IMR-90 (cell line): ENCODE measurements at regions not wholly inside any gene's neighbourhood (a gene's known extent, or its start where the extent isn't known, plus 50 kb on each side); places are given as distances from the start of the nearest gene placed in this dataset.

Experiments
- ATAC-seq: fragments of 200-7000 bp; cut with Tn5 transposase; 2 replicates; pipeline ENCODE4 v1.9.1; 2020; ENCODE audit warnings: low read depth, mild to moderate bottlenecking, moderate library complexity
- BruUV-seq: library from RNA; stranded (reverse); fragments of 400-500 nt; replicated peaks from 2 replicates; lab custom pipeline; 2021; lab: Mats Ljungman, UMichigan
- CTCF ChIA-PET: fragments of 300-600 bp; formaldehyde crosslinking; extraction: SDS; loops from one replicate; lab custom pipeline; 2021; ENCODE audit warnings: antibody characterized with exemption; lab: Yijun Ruan, JAX
- POLR2A ChIA-PET: fragments of 300-600 bp; sonication (Branson Sonifier 250); formaldehyde crosslinking; loops from one replicate; lab custom pipeline; 2022; ENCODE audit warnings: antibody characterized with exemption; ENCODE audit not compliant: unreplicated experiment; lab: Charles Lee
- DNase-seq: peaks from one replicate; pipeline ENCODE4 v3.0.0; 2013
- H2AFZ ChIP-seq: replicated peaks from 2 replicates; pipeline ENCODE3; 2013; ENCODE audit warnings: low read length, mild to moderate bottlenecking; ENCODE audit not compliant: poor library complexity
- H2AK5ac ChIP-seq: 2 replicates; pipeline ENCODE4 v1.6.1; 2013; ENCODE audit warnings: low read depth, low read length, inconsistent platforms
- H2AK9ac ChIP-seq: replicated peaks from 2 replicates; pipeline ENCODE3; 2013; ENCODE audit warnings: mild to moderate bottlenecking, low read depth, low read length, moderate library complexity; ENCODE audit not compliant: poor library complexity
- H2BK120ac ChIP-seq: 2 replicates; pipeline ENCODE4 v1.6.1; 2013; ENCODE audit warnings: low read depth, low read length, inconsistent platforms
- H2BK15ac ChIP-seq: 3 replicates; pipeline ENCODE4 v1.6.1; 2013; ENCODE audit warnings: low read depth, low read length, inconsistent platforms
- H2BK20ac ChIP-seq: 2 replicates; pipeline ENCODE4 v1.6.1; 2013; ENCODE audit warnings: low read depth, mild to moderate bottlenecking, inconsistent platforms, low read length, moderate library complexity
- H2BK5ac ChIP-seq: 2 replicates; pipeline ENCODE4 v1.6.1; 2013; ENCODE audit warnings: mild to moderate bottlenecking, low read depth, low read length, inconsistent platforms; ENCODE audit not compliant: poor library complexity, severe bottlenecking
- H3K14ac ChIP-seq: replicated peaks from 2 replicates; pipeline ENCODE4 v1.6.1; 2013; ENCODE audit warnings: low read depth, low read length, inconsistent platforms
- H3K18ac ChIP-seq: 2 replicates; pipeline ENCODE4 v1.6.1; 2013; ENCODE audit warnings: low read depth, low read length, control low read depth
- H3K23ac ChIP-seq: 2 replicates; pipeline ENCODE4 v1.6.1; 2013; ENCODE audit warnings: low read depth, low read length, inconsistent platforms
- H3K27ac ChIP-seq: 2 replicates; pipeline ENCODE4 v1.5.1; 2013; ENCODE audit warnings: mild to moderate bottlenecking, control low read depth, low read length; ENCODE audit not compliant: insufficient read depth
- H3K27me3 ChIP-seq: 2 replicates; pipeline ENCODE4 v1.6.1; 2013; ENCODE audit warnings: low read length; ENCODE audit not compliant: control insufficient read depth, insufficient read depth
- H3K36me3 ChIP-seq: 2 replicates; pipeline ENCODE4 v1.6.1; 2013; ENCODE audit warnings: low read length, mixed read lengths; ENCODE audit not compliant: control insufficient read depth, insufficient read depth
- H3K4ac ChIP-seq: 2 replicates; pipeline ENCODE4 v1.6.1; 2013; ENCODE audit warnings: low read depth, low read length, inconsistent platforms
- H3K4me1 ChIP-seq: 2 replicates; pipeline ENCODE4 v1.6.1; 2013; ENCODE audit warnings: low read length, mixed read lengths; ENCODE audit not compliant: control insufficient read depth, insufficient read depth
- H3K4me2 ChIP-seq: 2 replicates; pipeline ENCODE4 v1.6.1; 2013; ENCODE audit warnings: low read depth, mild to moderate bottlenecking, control low read depth, low read length, moderate library complexity
- H3K4me3 ChIP-seq: 2 replicates; pipeline ENCODE4 v1.5.1; 2013; ENCODE audit warnings: low read depth, mild to moderate bottlenecking, control low read depth, low read length, moderate library complexity; ENCODE audit not compliant: insufficient read depth
- H3K56ac ChIP-seq: 2 replicates; pipeline ENCODE4 v1.6.1; 2013; ENCODE audit warnings: low read length, inconsistent platforms; ENCODE audit not compliant: insufficient read depth; ENCODE audit errors: extremely low read depth
- H3K79me1 ChIP-seq, 2 experiments: 2 replicates each; pipeline ENCODE4 v1.6.1; 2013; ENCODE audit warnings: low read length in 2 of 2, inconsistent platforms in 1 of 2, low read depth in 1 of 2
- H3K9ac ChIP-seq: 2 replicates; pipeline ENCODE4 v1.6.1; 2013; ENCODE audit warnings: low read depth, low read length, control low read depth
- H3K9me1 ChIP-seq: 2 replicates; pipeline ENCODE4 v1.6.1; 2013; ENCODE audit warnings: low read length, inconsistent platforms; ENCODE audit not compliant: insufficient read depth
- H3K9me3 ChIP-seq: 2 replicates; pipeline ENCODE4 v1.6.1; 2013; ENCODE audit warnings: low read length; ENCODE audit not compliant: control insufficient read depth, insufficient read depth
- H4K20me1 ChIP-seq: 2 replicates; pipeline ENCODE4 v1.6.1; 2013; ENCODE audit warnings: low read length, inconsistent platforms; ENCODE audit not compliant: insufficient read depth
- H4K5ac ChIP-seq: 2 replicates; pipeline ENCODE4 v1.6.1; 2013; ENCODE audit warnings: mild to moderate bottlenecking, low read depth, low read length, control low read depth
- H4K8ac ChIP-seq, 2 experiments: 2 replicates each; pipeline ENCODE4 v1.6.1; 2013; ENCODE audit warnings: low read depth in 2 of 2, low read length in 2 of 2, control low read depth in 1 of 2, inconsistent platforms in 1 of 2
- H4K91ac ChIP-seq: 2 replicates; pipeline ENCODE4 v1.6.1; 2013; ENCODE audit warnings: low read depth, low read length, inconsistent platforms; ENCODE audit not compliant: insufficient read depth
- BHLHE40 ChIP-seq: fragments of 150-350 bp; IDR thresholded peaks from 2 replicates; pipeline ENCODE4 v1.6.1; 2016; ENCODE audit warnings: mild to moderate bottlenecking, low read depth, low read length
- CEBPB ChIP-seq: IDR thresholded peaks from 2 replicates; pipeline ENCODE4 v1.6.1; 2012; ENCODE audit warnings: low read depth, low read length, improper control_type of control experiment
- CHD1 ChIP-seq: IDR thresholded peaks from 2 replicates; pipeline ENCODE4 v1.6.1; 2012; ENCODE audit warnings: low read depth, low read length, improper control_type of control experiment
- FOS ChIP-seq: fragments of 150-350 bp; IDR thresholded peaks from 2 replicates; pipeline ENCODE4 v1.6.1; 2016; ENCODE audit warnings: low read depth, low read length
- MAFK ChIP-seq: IDR thresholded peaks from 2 replicates; pipeline ENCODE4 v1.6.1; 2012; ENCODE audit warnings: low read depth, low read length, improper control_type of control experiment
- MAZ ChIP-seq: IDR thresholded peaks from 2 replicates; pipeline ENCODE4 v1.6.1; 2012; ENCODE audit warnings: low read depth, mild to moderate bottlenecking, low read length, improper control_type of control experiment, moderate library complexity, borderline replicate concordance
- MXI1 ChIP-seq: IDR thresholded peaks from 2 replicates; pipeline ENCODE4 v1.6.1; 2012; ENCODE audit warnings: low read depth, mild to moderate bottlenecking, low read length, moderate library complexity, borderline replicate concordance
- NFE2L2 ChIP-seq: fragments of 150-350 bp; IDR thresholded peaks from 2 replicates; pipeline ENCODE4 v1.6.1; 2016; ENCODE audit warnings: low read depth, mild to moderate bottlenecking, low read length
- POLR2A ChIP-seq: IDR thresholded peaks from 2 replicates; pipeline ENCODE4 v1.6.1; 2012; ENCODE audit warnings: mild to moderate bottlenecking, low read depth, low read length
- RAD21 ChIP-seq: IDR thresholded peaks from 2 replicates; pipeline ENCODE4 v1.6.1; 2012; ENCODE audit warnings: low read length, improper control_type of control experiment
- RCOR1 ChIP-seq: IDR thresholded peaks from 2 replicates; pipeline ENCODE4 v1.6.1; 2012; ENCODE audit warnings: mild to moderate bottlenecking, low read length, improper control_type of control experiment; ENCODE audit not compliant: insufficient replicate concordance
- RFX5 ChIP-seq: IDR thresholded peaks from 2 replicates; pipeline ENCODE4 v1.8.0; 2012; ENCODE audit warnings: low read depth, mild to moderate bottlenecking, low read length, moderate library complexity
- SMC3 ChIP-seq: fragments of 150-350 bp; IDR thresholded peaks from 2 replicates; pipeline ENCODE4 v1.6.1; 2016; ENCODE audit warnings: low read depth, mild to moderate bottlenecking, antibody characterized with exemption, low read length, moderate library complexity
- dilution Hi-C: fragments of 300-500 bp; cut with HindIII; formaldehyde crosslinking; loops from one replicate; pipeline ENCODE4 v1.14.3; 2018; ENCODE audit warnings: low sequenced_read_pairs; ENCODE audit not compliant: unreplicated experiment
- in situ Hi-C: fragments of 300-500 bp; cut with MboI; formaldehyde crosslinking; loops from 3 replicates; pipeline ENCODE4 v1.14.3; 2019; ENCODE audit warnings: low sequenced_read_pairs, inconsistent platforms, mixed read lengths
- intact Hi-C: fragments of 100-400 bp; cut with micrococcal nuclease; formaldehyde crosslinking; loops from 2 replicates; pipeline ENCODE4 v1.10.0; 2022
- TF ChIP-seq, protein P1 (sequence below): conservative IDR thresholded peaks from 2 replicates; pipeline ENCODE4 v1.5.1; 2012; ENCODE audit warnings: mild to moderate bottlenecking, low read depth, low read length, improper control_type of control experiment
- TF ChIP-seq, protein P2 (sequence below): fragments of 150-350 bp; IDR thresholded peaks from 2 replicates; pipeline ENCODE4 v1.6.1; 2017; ENCODE audit warnings: mild to moderate bottlenecking, antibody characterized with exemption, low read length, low read depth
- TF ChIP-seq, protein P3 (sequence below): fragments of 150-350 bp; IDR thresholded peaks from 2 replicates; pipeline ENCODE4 v1.6.1; 2016; ENCODE audit warnings: low read depth, mild to moderate bottlenecking, low read length, moderate library complexity, borderline replicate concordance

DNA sequence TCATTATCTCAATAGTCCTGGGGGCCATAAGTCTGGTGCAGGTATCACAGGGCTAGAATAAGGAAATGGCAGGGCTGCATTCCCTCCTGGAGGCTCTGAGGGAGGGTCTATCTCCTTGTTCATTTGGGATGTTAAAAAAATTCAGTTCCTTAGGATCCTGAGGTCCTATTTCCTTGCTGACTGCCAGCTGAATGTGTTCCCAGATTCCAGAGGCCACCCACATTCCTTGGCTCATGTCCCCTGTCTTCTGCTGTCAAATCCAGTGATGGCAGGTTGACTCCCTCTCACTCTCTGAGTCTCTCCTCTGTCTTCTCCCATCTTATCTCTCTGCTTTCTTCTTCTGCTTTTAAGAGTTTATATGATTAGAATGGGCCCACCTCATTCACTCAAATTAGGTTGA lies 400.6 kb downstream of the PTPRU start:
- Histone ChIP-seq H3K4me1 (peaks cover 4% of the 10 kb centered on the region; the same call in 1 of the 2 replicates), H2AFZ (peak overlapping the region; percentile 64), H3K9me3 (no peaks in the 10 kb centered on the region), H3K18ac (no peak overlapping the region), H2BK15ac (no peak overlapping the region), H3K23ac (no peak overlapping the region), H2AK5ac (no peak overlapping the region), H3K27ac (no peak overlapping the region), H2BK5ac (no peak overlapping the region), H3K4me3 (no peak overlapping the region), H4K20me1 (no peaks in the 10 kb centered on the region), H4K8ac (no peak overlapping the region), H3K4me2 (no peak overlapping the region), H3K14ac (no peak overlapping the region), H3K9me1 (peaks cover 10% of the 10 kb centered on the region), H3K56ac (no peak overlapping the region), H4K91ac (no peak overlapping the region), H3K4ac (no peak overlapping the region), H3K79me1 (no peaks in the 10 kb centered on the region), H3K9ac (no peak overlapping the region), H3K36me3 (no peaks in the 10 kb centered on the region), H4K5ac (no peak overlapping the region), H2BK20ac (no peak overlapping the region), H2BK120ac (no peak overlapping the region), H2AK9ac (no peak overlapping the region), H3K27me3 (no peaks in the 10 kb centered on the region)
- DNase-seq (no peak), ATAC-seq (no peak)
- dilution Hi-C loops (no loop called here), in situ Hi-C loops (no loop called here), intact Hi-C loops (no loop called here)
- TF ChIP-seq RFX5 (no peak), BHLHE40 (no peak), MAZ (no peak), POLR2A (no peak), RCOR1 (no peak), RAD21 (no peak), CHD1 (no peak), MAFK (no peak), CEBPB (no peak), NFE2L2 (no peak), MXI1 (no peak), FOS (no peak), SMC3 (no peak)
- TF ChIP-seq, protein P1, sequence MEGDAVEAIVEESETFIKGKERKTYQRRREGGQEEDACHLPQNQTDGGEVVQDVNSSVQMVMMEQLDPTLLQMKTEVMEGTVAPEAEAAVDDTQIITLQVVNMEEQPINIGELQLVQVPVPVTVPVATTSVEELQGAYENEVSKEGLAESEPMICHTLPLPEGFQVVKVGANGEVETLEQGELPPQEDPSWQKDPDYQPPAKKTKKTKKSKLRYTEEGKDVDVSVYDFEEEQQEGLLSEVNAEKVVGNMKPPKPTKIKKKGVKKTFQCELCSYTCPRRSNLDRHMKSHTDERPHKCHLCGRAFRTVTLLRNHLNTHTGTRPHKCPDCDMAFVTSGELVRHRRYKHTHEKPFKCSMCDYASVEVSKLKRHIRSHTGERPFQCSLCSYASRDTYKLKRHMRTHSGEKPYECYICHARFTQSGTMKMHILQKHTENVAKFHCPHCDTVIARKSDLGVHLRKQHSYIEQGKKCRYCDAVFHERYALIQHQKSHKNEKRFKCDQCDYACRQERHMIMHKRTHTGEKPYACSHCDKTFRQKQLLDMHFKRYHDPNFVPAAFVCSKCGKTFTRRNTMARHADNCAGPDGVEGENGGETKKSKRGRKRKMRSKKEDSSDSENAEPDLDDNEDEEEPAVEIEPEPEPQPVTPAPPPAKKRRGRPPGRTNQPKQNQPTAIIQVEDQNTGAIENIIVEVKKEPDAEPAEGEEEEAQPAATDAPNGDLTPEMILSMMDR = no peak
- TF ChIP-seq, protein P2, sequence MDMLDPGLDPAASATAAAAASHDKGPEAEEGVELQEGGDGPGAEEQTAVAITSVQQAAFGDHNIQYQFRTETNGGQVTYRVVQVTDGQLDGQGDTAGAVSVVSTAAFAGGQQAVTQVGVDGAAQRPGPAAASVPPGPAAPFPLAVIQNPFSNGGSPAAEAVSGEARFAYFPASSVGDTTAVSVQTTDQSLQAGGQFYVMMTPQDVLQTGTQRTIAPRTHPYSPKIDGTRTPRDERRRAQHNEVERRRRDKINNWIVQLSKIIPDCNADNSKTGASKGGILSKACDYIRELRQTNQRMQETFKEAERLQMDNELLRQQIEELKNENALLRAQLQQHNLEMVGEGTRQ = no peak
- TF ChIP-seq, protein P3, sequence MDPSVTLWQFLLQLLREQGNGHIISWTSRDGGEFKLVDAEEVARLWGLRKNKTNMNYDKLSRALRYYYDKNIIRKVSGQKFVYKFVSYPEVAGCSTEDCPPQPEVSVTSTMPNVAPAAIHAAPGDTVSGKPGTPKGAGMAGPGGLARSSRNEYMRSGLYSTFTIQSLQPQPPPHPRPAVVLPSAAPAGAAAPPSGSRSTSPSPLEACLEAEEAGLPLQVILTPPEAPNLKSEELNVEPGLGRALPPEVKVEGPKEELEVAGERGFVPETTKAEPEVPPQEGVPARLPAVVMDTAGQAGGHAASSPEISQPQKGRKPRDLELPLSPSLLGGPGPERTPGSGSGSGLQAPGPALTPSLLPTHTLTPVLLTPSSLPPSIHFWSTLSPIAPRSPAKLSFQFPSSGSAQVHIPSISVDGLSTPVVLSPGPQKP = no peak
- ChIA-PET POLR2A (no interaction called here), CTCF (no interaction called here)
- no TSS peak for BruUV-seq
